ENCODE measurements at regions not wholly inside any gene's neighbourhood (a gene's known extent, or its start where the extent isn't known, plus 50 kb on each side); places are given as distances from the start of the nearest gene placed in this dataset.

DNA sequence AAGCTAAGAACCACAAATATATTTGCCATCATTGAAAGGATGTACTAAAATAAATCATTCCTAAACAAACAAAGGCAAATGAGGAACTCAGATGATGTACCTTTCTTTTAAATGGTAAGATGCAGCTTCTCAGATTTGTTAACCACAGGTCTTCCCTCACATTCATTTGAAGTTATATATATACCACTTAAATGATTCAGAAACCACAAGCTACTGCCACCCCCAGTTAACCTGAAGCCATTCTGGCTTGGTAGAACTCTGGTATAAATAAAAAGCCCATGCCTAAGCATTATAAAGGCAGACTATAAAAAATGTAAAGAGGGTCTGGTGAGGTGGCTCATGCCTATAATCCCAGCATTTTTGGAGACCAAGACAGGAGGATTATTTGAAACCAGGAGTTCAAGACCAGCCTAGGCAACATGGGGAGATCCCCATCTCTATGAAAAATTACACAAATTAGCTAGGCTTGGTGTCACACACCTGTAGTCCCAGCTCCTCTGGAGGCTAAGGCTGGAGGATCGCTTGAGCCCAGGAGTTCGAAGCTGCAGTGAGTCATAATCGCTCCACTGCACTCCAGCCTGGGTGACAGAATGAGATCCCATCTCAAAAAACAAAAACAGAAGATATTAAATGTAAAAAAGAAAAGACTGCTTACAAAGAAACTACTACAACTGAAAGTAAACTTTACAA lies 1185.3 kb downstream of the JRKL start:
- TF ChIP-seq, protein P1, sequence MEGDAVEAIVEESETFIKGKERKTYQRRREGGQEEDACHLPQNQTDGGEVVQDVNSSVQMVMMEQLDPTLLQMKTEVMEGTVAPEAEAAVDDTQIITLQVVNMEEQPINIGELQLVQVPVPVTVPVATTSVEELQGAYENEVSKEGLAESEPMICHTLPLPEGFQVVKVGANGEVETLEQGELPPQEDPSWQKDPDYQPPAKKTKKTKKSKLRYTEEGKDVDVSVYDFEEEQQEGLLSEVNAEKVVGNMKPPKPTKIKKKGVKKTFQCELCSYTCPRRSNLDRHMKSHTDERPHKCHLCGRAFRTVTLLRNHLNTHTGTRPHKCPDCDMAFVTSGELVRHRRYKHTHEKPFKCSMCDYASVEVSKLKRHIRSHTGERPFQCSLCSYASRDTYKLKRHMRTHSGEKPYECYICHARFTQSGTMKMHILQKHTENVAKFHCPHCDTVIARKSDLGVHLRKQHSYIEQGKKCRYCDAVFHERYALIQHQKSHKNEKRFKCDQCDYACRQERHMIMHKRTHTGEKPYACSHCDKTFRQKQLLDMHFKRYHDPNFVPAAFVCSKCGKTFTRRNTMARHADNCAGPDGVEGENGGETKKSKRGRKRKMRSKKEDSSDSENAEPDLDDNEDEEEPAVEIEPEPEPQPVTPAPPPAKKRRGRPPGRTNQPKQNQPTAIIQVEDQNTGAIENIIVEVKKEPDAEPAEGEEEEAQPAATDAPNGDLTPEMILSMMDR (IDR thresholded peaks at IDR 0.05; ENCODE audit: low read depth, low read length) = no peak
- TF ChIP-seq EZH2phosphoT487 (IDR thresholded peaks at IDR 0.05; ENCODE audit: low read depth) = no peak

Data from OCI-LY3 (cell line).